Neural cell (in vitro differentiated cells): ENCODE measurements at regions not wholly inside any gene's neighbourhood (a gene's known extent, or its start where the extent isn't known, plus 50 kb on each side); places are given as distances from the start of the nearest gene placed in this dataset.

Source experiments
- CTCF ChIP-seq: fragments of 450-650 bp; IDR thresholded peaks from 2 replicates; pipeline ENCODE4 v1.5.1; 2014; ENCODE audit warnings: antibody characterized with exemption, mild to moderate bottlenecking, moderate library complexity; ENCODE audit not compliant: poor library complexity, severe bottlenecking
- EP300 ChIP-seq: fragments of 450-650 bp; conservative IDR thresholded peaks from 2 replicates; pipeline ENCODE4 v1.6.1; 2014; ENCODE audit warnings: antibody characterized with exemption, mild to moderate bottlenecking, moderate library complexity; ENCODE audit not compliant: poor library complexity, severe bottlenecking
- MXI1 ChIP-seq: fragments of 450-650 bp; conservative IDR thresholded peaks from 2 replicates; pipeline ENCODE4 v1.6.1; 2014; ENCODE audit warnings: antibody characterized with exemption, mild to moderate bottlenecking; ENCODE audit not compliant: poor library complexity, severe bottlenecking
- POLR2AphosphoS5 ChIP-seq: IDR thresholded peaks from 2 replicates; pipeline ENCODE4 v1.6.1; 2012
- TAF1 ChIP-seq: IDR thresholded peaks from 2 replicates; pipeline ENCODE4 v1.6.1; 2012; ENCODE audit warnings: low read depth

- TF ChIP-seq TAF1 (no peak), POLR2AphosphoS5 (no peak), MXI1 (no peak), EP300 (no peak), CTCF (no peak)
Measured at GRCh38 chr14:66322564-66322963, 163.6 kb upstream of the CCDC196 start.
